Fibroblast of skin of back (primary cell): ENCODE measurements at regions not wholly inside any gene's neighbourhood (a gene's known extent, or its start where the extent isn't known, plus 50 kb on each side); places are given as distances from the start of the nearest gene placed in this dataset.
"Not testable (repeated sequence)": the region's sequence is repeated elsewhere in the genome, so short reads cannot be mapped to it uniquely, and the experiment has no call there.

ENCODE experiments used
- DNase-seq: peaks from one replicate; pipeline ENCODE4 v3.0.0-alpha.2; 2013

DNA sequence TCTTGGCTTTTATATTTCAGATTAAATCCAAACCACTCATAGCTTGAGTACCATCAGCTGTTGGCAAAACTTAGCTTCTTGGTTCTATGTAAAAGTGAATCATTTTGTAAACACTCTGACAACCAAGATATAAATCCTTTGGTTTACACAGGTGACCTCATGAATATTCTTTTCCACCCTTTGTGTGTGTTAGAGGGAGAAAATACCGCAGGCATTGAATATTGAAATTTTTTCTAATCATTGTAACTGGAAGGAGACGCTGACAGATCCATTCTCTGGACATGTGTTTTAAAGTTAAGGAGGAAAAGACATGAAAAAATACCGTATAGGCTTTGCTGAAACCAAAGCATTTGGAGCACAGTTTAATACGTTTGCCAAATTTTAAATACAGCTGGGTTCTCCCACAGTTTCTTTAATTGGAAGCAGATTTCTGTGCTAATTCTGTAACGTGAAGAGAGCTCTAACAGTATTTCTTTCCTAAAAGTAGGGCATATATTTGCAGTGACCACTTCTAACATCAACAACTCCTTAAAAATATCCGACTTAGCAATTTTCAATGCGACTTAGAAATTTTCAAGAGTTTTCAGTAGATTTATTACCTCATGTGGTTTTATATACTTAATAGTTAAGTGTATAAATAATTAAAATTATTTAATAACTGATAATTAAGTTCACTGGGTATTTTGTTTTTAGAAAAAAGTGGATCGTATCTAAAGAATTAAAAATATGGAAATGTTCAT lies 388.2 kb downstream of the USP25 start:
- peak; percentile 92 for DNase-seq

DNA sequence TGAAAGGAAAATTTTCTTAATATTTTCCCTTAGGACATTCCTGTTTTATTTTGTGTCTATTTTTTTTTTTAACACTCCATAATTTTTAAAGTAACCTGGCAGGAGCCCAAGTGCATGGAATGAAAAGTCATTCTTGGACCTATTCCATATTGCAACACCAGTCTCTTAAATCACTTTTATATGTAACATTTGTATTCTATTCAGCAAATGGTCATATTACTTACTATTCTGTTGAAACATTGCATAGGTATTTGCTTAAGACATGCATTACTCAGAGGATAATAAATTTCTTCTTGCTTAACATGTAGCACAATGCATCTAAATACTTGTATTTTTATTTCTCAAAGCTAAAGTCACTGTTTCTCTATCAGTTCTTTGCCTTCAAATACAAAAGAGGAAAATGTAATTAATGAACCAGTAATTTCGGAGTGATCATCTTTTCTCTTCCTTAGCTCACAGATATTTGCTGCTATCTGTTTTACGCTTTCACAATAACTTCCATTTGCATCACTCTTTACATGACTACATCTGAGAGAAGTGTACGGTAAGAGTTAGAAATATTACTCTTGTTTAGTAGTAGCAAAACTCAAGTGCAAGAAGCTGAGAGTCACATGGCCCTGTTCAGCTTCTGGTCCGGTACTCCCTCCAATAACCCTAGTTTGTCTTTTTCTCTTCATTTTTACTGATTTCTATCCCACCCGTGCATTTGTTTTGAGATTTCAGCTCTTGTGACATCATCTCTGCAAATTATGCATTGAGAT lies 394.8 kb downstream of the USP25 start:
- DNase-seq, result peak; percentile 90

DNA sequence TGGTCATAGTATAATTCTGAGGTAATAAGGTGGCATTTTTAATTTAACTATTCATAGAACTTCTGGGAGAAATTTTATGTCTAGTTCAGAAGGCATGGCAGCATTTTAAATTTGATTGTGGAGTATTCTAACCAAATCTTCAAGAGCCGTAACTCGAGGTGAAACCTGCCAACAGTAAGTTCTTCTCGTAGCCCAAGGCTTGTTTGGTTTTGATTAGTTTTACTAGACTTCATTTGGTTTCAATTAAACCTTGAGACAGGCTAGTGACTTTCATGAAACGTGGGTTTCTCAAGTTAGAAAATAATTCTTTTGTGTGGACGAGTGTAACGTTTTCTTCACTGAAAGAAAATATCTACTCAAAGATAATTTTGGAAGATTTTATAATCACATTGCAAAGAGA lies 395.5 kb downstream of the USP25 start:
- DNase-seq, result peak; percentile 33

DNA sequence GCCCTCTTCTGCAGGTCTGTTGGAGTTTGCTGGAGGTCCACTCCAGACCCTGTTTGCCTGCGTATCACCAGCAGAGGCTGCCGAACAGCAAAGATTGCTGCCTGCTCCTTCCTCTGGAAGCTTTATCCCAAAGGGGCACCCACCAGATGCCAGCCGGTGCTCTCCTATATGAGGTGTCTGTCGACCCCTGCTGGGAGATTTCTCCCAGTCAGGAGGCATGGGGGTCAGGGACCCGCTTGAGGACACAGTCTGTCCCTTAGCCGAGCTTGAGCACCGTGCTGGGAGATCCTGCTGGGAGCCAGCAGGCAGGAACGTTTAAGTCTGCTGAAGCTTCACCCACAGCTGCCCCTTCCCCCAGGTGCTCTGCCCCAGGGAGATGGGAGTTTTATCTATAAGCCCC lies 402.7 kb downstream of the USP25 start:
- not testable (repeated sequence) for DNase-seq

- DNase-seq, result no peak
Measured at GRCh38 chr21:16133248-16133647, 403.5 kb downstream of the USP25 start.

DNA sequence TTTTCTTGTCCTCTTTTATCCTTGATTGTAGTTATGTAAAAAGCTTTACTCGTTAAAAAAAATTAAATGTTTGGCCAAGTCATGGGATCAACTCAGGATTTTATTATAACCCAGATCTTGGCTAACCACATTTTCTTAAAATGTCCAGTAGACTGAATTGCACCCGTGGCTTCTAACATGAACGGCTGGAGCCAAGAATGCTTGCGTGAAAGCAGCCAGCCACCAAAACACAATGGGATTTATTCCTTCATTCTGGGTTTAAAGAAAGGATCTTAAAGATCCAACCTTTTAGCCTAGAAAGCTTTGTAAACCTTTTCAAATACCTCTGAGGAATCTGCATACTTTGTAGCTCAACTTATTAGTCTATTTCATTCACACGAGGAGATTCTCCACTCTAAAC lies 404.4 kb downstream of the USP25 start:
- DNase-seq, result no peak

DNA sequence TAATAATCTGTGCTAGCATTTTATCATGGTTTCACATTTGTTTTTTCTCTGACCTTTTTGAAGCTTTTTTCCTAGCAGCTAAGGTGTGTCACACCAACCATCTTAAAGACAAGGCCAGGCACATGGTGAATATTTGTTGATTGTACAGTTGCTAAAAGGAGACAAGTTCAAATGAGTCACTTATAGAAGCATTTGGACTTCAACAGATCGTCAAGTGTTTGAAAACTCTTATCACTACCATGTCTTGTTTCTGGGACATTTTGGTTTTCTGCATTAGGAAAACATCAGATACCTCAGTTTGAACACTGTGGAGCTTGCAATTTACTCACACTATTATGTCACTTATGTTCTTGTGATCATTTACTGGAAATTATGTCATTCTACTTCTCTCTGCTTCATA lies 407.3 kb downstream of the USP25 start:
- no peak for DNase-seq

DNA sequence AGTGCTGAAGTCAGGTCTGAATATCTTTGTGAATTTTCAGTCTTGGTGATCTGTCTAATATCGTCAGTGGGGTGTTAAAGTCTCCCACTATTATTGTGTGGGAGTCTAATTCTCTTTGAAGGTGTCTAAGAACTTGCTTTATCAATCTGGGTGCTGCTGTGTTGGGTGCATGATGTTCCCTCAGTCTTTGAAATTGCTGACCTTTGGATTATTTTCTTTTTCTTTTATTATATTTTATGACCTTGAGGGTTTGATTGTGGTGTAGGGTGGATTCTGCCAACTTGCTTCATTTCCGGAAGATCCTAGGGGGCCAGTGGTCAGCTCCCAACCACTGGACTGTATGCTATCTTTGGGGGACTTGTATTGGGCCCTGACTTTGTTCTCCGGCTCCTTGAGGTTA lies 415.3 kb downstream of the USP25 start:
- DNase-seq, result no peak

GRCh38 chr21:16145479-16145878 lies 415.7 kb downstream of the USP25 start:
- DNase-seq, result no peak

DNA sequence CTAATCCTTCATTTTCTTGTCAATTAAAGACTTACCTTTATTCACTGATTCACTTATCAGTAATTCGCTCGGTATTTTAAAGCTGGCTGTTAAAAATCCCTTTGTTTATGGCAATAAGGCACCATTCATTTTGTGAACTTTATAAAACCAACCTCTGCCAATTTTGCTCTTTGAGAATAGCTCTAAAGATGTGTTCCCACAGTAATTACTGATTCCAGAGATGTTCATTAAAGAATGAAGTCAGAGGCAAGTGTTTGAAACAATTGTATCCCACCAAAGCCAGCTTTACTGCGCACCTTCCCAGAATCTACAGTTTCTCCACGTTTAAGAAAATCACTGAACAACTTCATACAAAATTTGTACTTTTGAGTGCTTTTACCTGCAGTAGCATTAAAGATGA lies 424.5 kb downstream of the USP25 start:
- no peak for DNase-seq

GRCh38 chr21:16154951-16155635 lies 425.3 kb downstream of the USP25 start:
- DNase-seq, result no peak

GRCh38 chr21:16156841-16157489 lies 427.2 kb downstream of the USP25 start:
- no peak for DNase-seq

DNA sequence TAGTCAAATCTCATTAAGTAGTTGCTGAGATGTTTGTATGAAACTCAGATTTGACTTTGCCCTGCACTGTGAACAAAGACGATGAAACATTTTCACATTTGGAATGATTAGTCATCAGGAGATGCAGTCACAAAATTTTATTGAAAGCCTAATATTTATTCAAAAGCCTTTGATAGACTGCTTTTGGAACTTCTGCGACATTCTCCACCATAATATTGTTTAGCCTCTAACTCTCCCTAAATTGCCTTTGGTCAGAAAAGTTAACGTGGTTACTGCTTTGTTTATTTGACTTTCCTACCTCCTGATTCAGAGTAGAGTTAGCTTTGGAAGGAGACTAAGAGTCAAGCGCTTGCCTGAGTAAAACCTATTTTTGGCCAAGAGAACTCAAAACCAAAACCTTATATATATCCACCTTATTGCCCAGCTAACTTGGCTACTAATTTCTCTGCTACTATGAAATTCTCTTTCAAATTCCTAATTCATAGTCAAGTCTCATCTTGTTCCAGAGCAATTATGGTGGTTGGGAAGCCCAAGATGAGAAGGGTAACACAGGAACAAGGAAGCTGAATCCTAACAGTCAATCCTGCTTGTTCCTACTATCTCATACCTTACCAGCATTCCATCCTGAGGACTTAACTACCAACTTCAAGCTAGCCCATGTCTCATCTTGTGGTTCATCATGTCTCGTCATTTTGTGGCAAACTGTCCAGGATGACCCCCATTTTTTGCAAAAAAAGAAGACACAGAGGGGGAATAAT lies 429.6 kb downstream of the USP25 start:
- DNase-seq, result peak; percentile 12

- no peak for DNase-seq
Measured at GRCh38 chr21:16159971-16160350, 430.2 kb downstream of the USP25 start.

GRCh38 chr21:16162953-16163352 lies 433.2 kb downstream of the USP25 start:
- DNase-seq, result no peak

- no peak for DNase-seq
Measured at GRCh38 chr21:16169102-16169511, 439.3 kb downstream of the USP25 start.

DNA sequence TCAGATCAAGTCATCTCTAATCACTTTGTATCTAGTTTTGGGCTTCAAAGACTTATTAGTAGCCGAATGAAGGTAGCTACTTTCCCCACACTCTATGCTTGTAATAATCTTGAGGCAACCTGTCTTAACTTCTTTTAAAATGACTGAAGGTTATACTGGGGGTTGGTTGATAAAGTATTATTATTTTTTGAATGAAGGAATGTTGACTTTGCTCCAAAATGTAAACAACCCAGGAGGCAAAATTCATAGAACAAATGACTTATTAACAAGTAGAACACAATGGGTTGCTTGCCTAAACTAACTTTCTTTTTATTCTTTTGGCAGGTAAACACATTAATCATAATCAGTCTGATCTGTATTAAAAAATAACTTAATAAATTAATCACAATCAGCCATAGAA lies 440.0 kb downstream of the USP25 start:
- DNase-seq, result no peak

GRCh38 chr21:16176570-16176969 lies 446.8 kb downstream of the USP25 start:
- DNase-seq, result no peak

- DNase-seq, result no peak
Measured at GRCh38 chr21:16177532-16177931, 447.8 kb downstream of the USP25 start.

GRCh38 chr21:16179773-16180172 lies 450.0 kb downstream of the USP25 start:
- no peak for DNase-seq

- no peak for DNase-seq
Measured at GRCh38 chr21:16180614-16181013, 450.8 kb downstream of the USP25 start.

DNA sequence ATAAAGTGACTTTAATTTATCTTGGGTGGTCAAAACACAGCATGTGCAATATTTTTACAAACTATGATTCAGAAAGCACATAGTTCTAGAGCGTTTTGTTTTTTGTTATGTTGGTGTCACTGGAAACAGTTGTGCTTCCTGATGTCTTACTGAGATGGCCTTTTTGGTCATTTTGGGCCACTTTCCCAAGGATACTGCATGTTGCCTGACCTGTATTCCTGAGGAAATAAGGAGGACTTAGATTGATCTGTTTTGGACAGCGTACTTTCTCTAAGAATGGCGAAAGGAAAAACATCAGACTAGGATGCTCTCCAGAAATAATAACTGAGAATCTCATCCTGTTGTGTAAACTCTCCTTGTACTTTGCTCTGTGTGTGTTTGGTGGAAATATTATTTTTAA lies 451.2 kb downstream of the USP25 start:
- DNase-seq, result peak; percentile 50
